ENCODE measurements at regions not wholly inside any gene's neighbourhood (a gene's known extent, or its start where the extent isn't known, plus 50 kb on each side); places are given as distances from the start of the nearest gene placed in this dataset.

DNA sequence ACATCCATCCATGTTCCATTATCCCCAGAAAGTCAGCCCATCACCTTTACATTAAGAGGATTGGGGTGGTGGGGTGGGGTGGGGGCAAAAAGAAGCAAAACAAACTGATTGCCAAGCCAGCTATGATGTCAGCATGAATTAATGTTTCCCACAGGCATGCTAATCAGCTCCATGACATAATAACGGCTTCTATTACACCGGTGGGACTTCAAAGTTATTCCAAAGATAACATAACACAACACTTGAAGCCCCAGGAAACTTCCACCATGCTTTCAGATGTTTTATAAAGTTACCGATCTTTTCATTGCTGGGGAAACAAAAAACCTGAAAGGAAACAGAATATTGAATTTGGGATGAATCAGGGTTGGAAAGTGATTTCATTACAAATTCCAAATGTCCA lies 155.9 kb upstream of the IRX5 start:
- Histone ChIP-seq H3K9me3 (ENCODE audit: low read length) (no peaks in the 10 kb centered on the region), H3F3A (ENCODE audit: insufficient read depth, low read length, poor library complexity, severe bottlenecking) (no peaks in the 10 kb centered on the region), H3K9ac (ENCODE audit: low read length) (no peak overlapping the region), H3K79me2 (replicated peaks; ENCODE audit: insufficient read depth, low read length) (no peaks in the 10 kb centered on the region), H2AFZ (ENCODE audit: low read depth, low read length) (no peak overlapping the region), H3K9me2 (ENCODE audit: insufficient read depth, low read length) (no peaks in the 10 kb centered on the region), H3K4me3 (ENCODE audit: low read length) (no peak overlapping the region), H3K36me3 (ENCODE audit: insufficient read depth, low read length) (no peaks in the 10 kb centered on the region), H3K27ac (ENCODE audit: low read length) (no peak overlapping the region), H3K4me2 (ENCODE audit: low read length) (no peak overlapping the region), H3K27me3 (ENCODE audit: insufficient read depth, low read depth, low read length) (no peaks in the 10 kb centered on the region), H4K20me1 (ENCODE audit: insufficient read depth) (no peaks in the 10 kb centered on the region)
- TF ChIP-seq, protein P1, sequence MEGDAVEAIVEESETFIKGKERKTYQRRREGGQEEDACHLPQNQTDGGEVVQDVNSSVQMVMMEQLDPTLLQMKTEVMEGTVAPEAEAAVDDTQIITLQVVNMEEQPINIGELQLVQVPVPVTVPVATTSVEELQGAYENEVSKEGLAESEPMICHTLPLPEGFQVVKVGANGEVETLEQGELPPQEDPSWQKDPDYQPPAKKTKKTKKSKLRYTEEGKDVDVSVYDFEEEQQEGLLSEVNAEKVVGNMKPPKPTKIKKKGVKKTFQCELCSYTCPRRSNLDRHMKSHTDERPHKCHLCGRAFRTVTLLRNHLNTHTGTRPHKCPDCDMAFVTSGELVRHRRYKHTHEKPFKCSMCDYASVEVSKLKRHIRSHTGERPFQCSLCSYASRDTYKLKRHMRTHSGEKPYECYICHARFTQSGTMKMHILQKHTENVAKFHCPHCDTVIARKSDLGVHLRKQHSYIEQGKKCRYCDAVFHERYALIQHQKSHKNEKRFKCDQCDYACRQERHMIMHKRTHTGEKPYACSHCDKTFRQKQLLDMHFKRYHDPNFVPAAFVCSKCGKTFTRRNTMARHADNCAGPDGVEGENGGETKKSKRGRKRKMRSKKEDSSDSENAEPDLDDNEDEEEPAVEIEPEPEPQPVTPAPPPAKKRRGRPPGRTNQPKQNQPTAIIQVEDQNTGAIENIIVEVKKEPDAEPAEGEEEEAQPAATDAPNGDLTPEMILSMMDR (IDR thresholded peaks at IDR 0.05; ENCODE audit: poor library complexity, severe bottlenecking): no peak
- TF ChIP-seq EZH2 (IDR thresholded peaks at IDR 0.05; ENCODE audit: borderline replicate concordance, insufficient read depth, low read length, poor library complexity, severe bottlenecking) (no peak), MXI1 (conservative IDR thresholded peaks at IDR 0.05; ENCODE audit: poor library complexity, severe bottlenecking) (no peak), SMC3 (conservative IDR thresholded peaks at IDR 0.05; ENCODE audit: poor library complexity) (no peak), EP300 (conservative IDR thresholded peaks at IDR 0.05; ENCODE audit: poor library complexity, severe bottlenecking) (no peak), TAF1 (IDR thresholded peaks at IDR 0.05; ENCODE audit: low read depth) (no peak), POLR2AphosphoS5 (IDR thresholded peaks at IDR 0.05) (no peak), RAD21 (conservative IDR thresholded peaks at IDR 0.05) (no peak)
- TF ChIP-seq, protein P2, sequence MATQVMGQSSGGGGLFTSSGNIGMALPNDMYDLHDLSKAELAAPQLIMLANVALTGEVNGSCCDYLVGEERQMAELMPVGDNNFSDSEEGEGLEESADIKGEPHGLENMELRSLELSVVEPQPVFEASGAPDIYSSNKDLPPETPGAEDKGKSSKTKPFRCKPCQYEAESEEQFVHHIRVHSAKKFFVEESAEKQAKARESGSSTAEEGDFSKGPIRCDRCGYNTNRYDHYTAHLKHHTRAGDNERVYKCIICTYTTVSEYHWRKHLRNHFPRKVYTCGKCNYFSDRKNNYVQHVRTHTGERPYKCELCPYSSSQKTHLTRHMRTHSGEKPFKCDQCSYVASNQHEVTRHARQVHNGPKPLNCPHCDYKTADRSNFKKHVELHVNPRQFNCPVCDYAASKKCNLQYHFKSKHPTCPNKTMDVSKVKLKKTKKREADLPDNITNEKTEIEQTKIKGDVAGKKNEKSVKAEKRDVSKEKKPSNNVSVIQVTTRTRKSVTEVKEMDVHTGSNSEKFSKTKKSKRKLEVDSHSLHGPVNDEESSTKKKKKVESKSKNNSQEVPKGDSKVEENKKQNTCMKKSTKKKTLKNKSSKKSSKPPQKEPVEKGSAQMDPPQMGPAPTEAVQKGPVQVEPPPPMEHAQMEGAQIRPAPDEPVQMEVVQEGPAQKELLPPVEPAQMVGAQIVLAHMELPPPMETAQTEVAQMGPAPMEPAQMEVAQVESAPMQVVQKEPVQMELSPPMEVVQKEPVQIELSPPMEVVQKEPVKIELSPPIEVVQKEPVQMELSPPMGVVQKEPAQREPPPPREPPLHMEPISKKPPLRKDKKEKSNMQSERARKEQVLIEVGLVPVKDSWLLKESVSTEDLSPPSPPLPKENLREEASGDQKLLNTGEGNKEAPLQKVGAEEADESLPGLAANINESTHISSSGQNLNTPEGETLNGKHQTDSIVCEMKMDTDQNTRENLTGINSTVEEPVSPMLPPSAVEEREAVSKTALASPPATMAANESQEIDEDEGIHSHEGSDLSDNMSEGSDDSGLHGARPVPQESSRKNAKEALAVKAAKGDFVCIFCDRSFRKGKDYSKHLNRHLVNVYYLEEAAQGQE (IDR thresholded peaks at IDR 0.05; ENCODE audit: borderline replicate concordance): no peak

DNA sequence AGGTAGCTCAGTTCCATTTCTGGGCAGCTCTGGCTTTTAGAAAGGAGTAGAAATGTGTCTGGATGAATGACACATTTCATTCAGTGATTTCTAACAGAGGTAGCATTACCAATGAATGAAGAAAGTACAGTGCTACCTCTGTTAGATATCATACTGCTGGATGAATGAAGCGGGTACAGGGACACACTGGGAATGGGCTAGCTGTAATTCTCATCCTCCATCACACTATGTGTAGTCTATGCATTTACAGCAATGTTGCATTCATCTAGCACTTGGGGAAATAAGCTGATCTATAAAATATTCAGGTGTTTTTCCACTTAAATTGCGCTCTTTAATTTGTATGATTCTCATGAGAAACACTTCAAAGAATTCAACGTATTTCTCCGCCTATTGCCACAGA lies 158.3 kb upstream of the IRX5 start:
- H4K20me1 ChIP-seq (ENCODE audit: insufficient read depth): no peaks in the 10 kb centered on the region
- no peak overlapping the region for H3K4me2 ChIP-seq (ENCODE audit: low read length)
- no peaks in the 10 kb centered on the region for H3K27me3 ChIP-seq (ENCODE audit: insufficient read depth, low read depth, low read length)
- H3K27ac ChIP-seq (ENCODE audit: low read length): no peak overlapping the region
- no peaks in the 10 kb centered on the region for H3K36me3 ChIP-seq (ENCODE audit: insufficient read depth, low read length)
- no peak overlapping the region for H3K4me3 ChIP-seq (ENCODE audit: low read length)
- no peaks in the 10 kb centered on the region for H3F3A ChIP-seq (ENCODE audit: insufficient read depth, low read length, poor library complexity, severe bottlenecking)
- TF ChIP-seq, protein P1 (IDR thresholded peaks at IDR 0.05; ENCODE audit: poor library complexity, severe bottlenecking): no peak
- TF ChIP-seq, protein P2 (IDR thresholded peaks at IDR 0.05; ENCODE audit: borderline replicate concordance): no peak
- TF ChIP-seq RAD21 (conservative IDR thresholded peaks at IDR 0.05): no peak
- TF ChIP-seq EP300 (conservative IDR thresholded peaks at IDR 0.05; ENCODE audit: poor library complexity, severe bottlenecking): no peak
- TF ChIP-seq EZH2 (IDR thresholded peaks at IDR 0.05; ENCODE audit: borderline replicate concordance, insufficient read depth, low read length, poor library complexity, severe bottlenecking): no peak
- TF ChIP-seq TAF1 (IDR thresholded peaks at IDR 0.05; ENCODE audit: low read depth): no peak
- TF ChIP-seq SMC3 (conservative IDR thresholded peaks at IDR 0.05; ENCODE audit: poor library complexity): no peak
- no peak for TF ChIP-seq POLR2AphosphoS5 (IDR thresholded peaks at IDR 0.05)
- TF ChIP-seq MXI1 (conservative IDR thresholded peaks at IDR 0.05; ENCODE audit: poor library complexity, severe bottlenecking): no peak
- no peaks in the 10 kb centered on the region for H3K9me2 ChIP-seq (ENCODE audit: insufficient read depth, low read length)
- H2AFZ ChIP-seq (ENCODE audit: low read depth, low read length): no peak overlapping the region
- H3K79me2 ChIP-seq (replicated peaks; ENCODE audit: insufficient read depth, low read length): no peaks in the 10 kb centered on the region
- no peaks in the 10 kb centered on the region for H3K9me3 ChIP-seq (ENCODE audit: low read length)
- no peak overlapping the region for H3K9ac ChIP-seq (ENCODE audit: low read length)
